Colonic mucosa (tissue), 4 donors: ENCODE measurements at regions not wholly inside any gene's neighbourhood (a gene's known extent, or its start where the extent isn't known, plus 50 kb on each side); places are given as distances from the start of the nearest gene placed in this dataset.

Experiments
- DNase-seq: peaks from one replicate; pipeline ENCODE4 v3.0.0-alpha.2; 2020
- H3K27ac ChIP-seq: fragments of 200-600 bp; one replicate; pipeline ENCODE4 v1.8.0; 2021
- H3K27me3 ChIP-seq: fragments of 200-600 bp; one replicate; pipeline ENCODE4 v1.8.0; 2021
- H3K36me3 ChIP-seq: fragments of 200-600 bp; one replicate; pipeline ENCODE4 v1.8.0; 2021
- H3K4me1 ChIP-seq: fragments of 200-600 bp; one replicate; pipeline ENCODE4 v1.8.0; 2021; ENCODE audit warnings: mild to moderate bottlenecking
- H3K4me3 ChIP-seq: fragments of 200-600 bp; one replicate; pipeline ENCODE4 v1.8.0; 2021
- H3K9ac ChIP-seq, 2 donors: one replicate each; pipeline ENCODE4 v1.7.0; 2013; ENCODE audit warnings: control low read depth in 2 of 2, low read depth in 2 of 2, low read length in 2 of 2
- H3K9me3 ChIP-seq: fragments of 200-600 bp; one replicate; pipeline ENCODE4 v1.8.0; 2021
- CTCF ChIP-seq: fragments of 200-600 bp; IDR thresholded peaks from one replicate; pipeline ENCODE4 v1.8.0; 2022; ENCODE audit warnings: antibody characterized with exemption, mild to moderate bottlenecking
- intact Hi-C: fragments of 100-400 bp; cut with DNase I; formaldehyde crosslinking; loops from one replicate; pipeline ENCODE4 v1.14.1; 2022
- donor health status: healthy.
- donor health status: DM: no; HTN: no; CAD: no.
- donor health status: DM: no; HTN: no; CAD: no.

DNA sequence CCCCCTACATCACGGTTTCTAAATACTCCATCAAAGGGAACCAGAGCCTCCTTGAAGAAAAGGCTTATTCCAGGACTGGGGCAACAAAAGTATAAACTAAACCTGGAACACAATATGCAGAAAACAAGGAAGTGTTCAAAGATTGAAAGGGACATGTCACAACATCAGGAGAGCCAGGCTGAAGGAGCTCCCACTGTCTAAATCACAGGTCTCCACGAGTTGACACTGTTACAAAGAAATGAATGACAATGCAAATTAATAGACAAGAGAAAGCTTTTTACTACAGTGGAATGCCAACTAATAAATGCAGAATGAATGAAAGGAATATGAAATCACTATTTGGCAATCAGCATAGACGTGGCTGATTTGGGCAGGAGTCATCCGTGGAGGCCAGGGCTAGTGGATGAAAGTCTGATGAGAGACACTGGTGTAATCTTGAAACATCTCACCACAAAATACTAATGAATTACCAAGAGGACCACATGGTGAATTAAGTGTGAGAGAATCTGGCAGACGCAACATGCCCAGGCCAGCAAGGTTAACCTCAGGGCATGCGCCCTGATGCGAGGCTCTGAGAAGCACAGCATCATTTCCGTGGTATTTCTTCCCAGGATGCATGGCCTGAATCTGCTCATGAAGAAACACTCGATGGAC is 123.8 kb upstream of the TJP1 start:
- TF ChIP-seq CTCF: no peak
- intact Hi-C loops: no loop called here
- H3K36me3 ChIP-seq: no peaks in the 10 kb centered on the region
- H3K27ac ChIP-seq: no peak overlapping the region
- no peak for DNase-seq
- no peaks in the 10 kb centered on the region for H3K4me1 ChIP-seq
- no peaks in the 10 kb centered on the region for H3K27me3 ChIP-seq
- no peak overlapping the region for H3K4me3 ChIP-seq
- no peaks in the 10 kb centered on the region for H3K9me3 ChIP-seq
- H3K9ac ChIP-seq: no peak overlapping the region

- no peak overlapping the region for H3K27ac ChIP-seq
- H3K9ac ChIP-seq: no peak overlapping the region
- intact Hi-C loops: no loop called here
- H3K9me3 ChIP-seq: no peaks in the 10 kb centered on the region
- no peaks in the 10 kb centered on the region for H3K27me3 ChIP-seq
- H3K36me3 ChIP-seq: no peaks in the 10 kb centered on the region
- TF ChIP-seq CTCF: no peak
- no peak overlapping the region for H3K4me3 ChIP-seq
- no peak for DNase-seq
- no peaks in the 10 kb centered on the region for H3K4me1 ChIP-seq
These were observed 122.7 kb upstream of the TJP1 start for GRCh38 chr15:29944925-29945324.

- intact Hi-C loops: no loop called here
- no peak for TF ChIP-seq CTCF
- Histone ChIP-seq H3K9ac (no peak overlapping the region), H3K27ac (no peak overlapping the region), H3K4me3 (no peak overlapping the region), H3K9me3 (no peaks in the 10 kb centered on the region), H3K27me3 (no peaks in the 10 kb centered on the region), H3K4me1 (no peaks in the 10 kb centered on the region), H3K36me3 (no peaks in the 10 kb centered on the region)
- DNase-seq: no peak
These were observed 120.3 kb upstream of the TJP1 start for GRCh38 chr15:29942548-29942947.

- Histone ChIP-seq H3K4me1 (no peaks in the 10 kb centered on the region), H3K27ac (no peak overlapping the region), H3K9ac (no peak overlapping the region), H3K4me3 (no peak overlapping the region), H3K36me3 (no peaks in the 10 kb centered on the region), H3K27me3 (no peaks in the 10 kb centered on the region), H3K9me3 (no peaks in the 10 kb centered on the region)
- TF ChIP-seq CTCF: no peak
- intact Hi-C loops: no loop called here
- DNase-seq: no peak
These were observed 119.9 kb upstream of the TJP1 start for GRCh38 chr15:29942143-29942542.

DNA sequence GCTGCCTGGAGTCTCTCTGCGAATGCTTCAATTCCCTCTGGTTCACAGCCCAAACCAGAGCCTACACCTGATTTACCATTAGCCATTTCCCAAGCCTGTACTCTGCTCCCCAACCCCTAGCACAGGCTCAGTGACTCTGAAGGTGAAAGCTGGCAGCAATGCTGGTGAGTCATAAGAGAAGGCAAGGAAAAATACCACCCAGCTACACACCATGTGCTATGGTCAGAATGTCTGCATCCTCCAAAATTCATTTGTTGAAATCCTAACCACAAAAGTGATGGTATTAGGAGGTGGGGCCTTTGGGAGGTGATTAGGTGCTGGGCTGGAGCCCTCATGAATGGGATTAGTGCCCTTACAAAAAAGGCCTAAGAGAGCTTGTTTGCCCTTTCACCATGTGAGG is 117.1 kb upstream of the TJP1 start:
- H3K27me3 ChIP-seq: no peaks in the 10 kb centered on the region
- no peaks in the 10 kb centered on the region for H3K4me1 ChIP-seq
- no peak overlapping the region for H3K4me3 ChIP-seq
- no peaks in the 10 kb centered on the region for H3K36me3 ChIP-seq
- H3K9ac ChIP-seq: no peak overlapping the region
- DNase-seq: no peak
- TF ChIP-seq CTCF: no peak
- no peak overlapping the region for H3K27ac ChIP-seq
- intact Hi-C loops: loop anchor here (5.0 to 10.0 kb wide), 3 partner anchors 135 to 272 kb away; no protein-coding TSS in a partner anchor
- H3K9me3 ChIP-seq: no peaks in the 10 kb centered on the region
